HepG2 (cell line): ENCODE measurements at regions not wholly inside any gene's neighbourhood (a gene's known extent, or its start where the extent isn't known, plus 50 kb on each side); places are given as distances from the start of the nearest gene placed in this dataset.

ENCODE experiments used
- EZH2 ChIP-seq: conservative IDR thresholded peaks from 2 replicates; pipeline ENCODE4 v1.6.1; 2012; ENCODE audit warnings: mild to moderate bottlenecking, low read depth, low read length, moderate library complexity
- GTF3A ChIP-seq: sonication (generic); formaldehyde crosslinking; conservative IDR thresholded peaks from 2 replicates; pipeline ENCODE4 v1.4.0; 2020; ENCODE audit warnings: mild to moderate bottlenecking, missing genetic modification reagents
- IRF2 ChIP-seq: IDR thresholded peaks from 2 replicates; pipeline ENCODE4 v1.6.1; 2018; ENCODE audit warnings: missing genetic modification reagents, missing compliant biosample characterization
- RFX3 ChIP-seq: IDR thresholded peaks from 2 replicates; pipeline ENCODE4 v1.6.1; 2016; ENCODE audit warnings: missing biosample characterization, missing genetic modification reagents
- SP2 ChIP-seq: sonication (generic); formaldehyde crosslinking; IDR thresholded peaks from 2 replicates; pipeline ENCODE4 v1.5.1; 2020; ENCODE audit warnings: mild to moderate bottlenecking, missing genetic modification reagents
- ZNF589 ChIP-seq: sonication (generic); formaldehyde crosslinking; conservative IDR thresholded peaks from 2 replicates; pipeline ENCODE4 v1.8.0; 2022; ENCODE audit warnings: mild to moderate bottlenecking, moderate library complexity, missing genetic modification reagents
- TF ChIP-seq, protein P1 (sequence below), 2 experiments: sonication (generic) in 1 of 2; formaldehyde crosslinking in 1 of 2; IDR thresholded peaks; 2 replicates each; pipeline versions ENCODE4 v1.5.1 to v1.6.1; 2011 to 2020; ENCODE audit warnings: borderline replicate concordance in 1 of 2, low read depth in 1 of 2, low read length in 1 of 2, mild to moderate bottlenecking in 1 of 2, missing genetic modification reagents in 1 of 2, moderate library complexity in 1 of 2
- TF ChIP-seq, protein P2 (sequence below): sonication (generic); formaldehyde crosslinking; IDR thresholded peaks from 2 replicates; pipeline ENCODE4 v1.4.0; 2020; ENCODE audit warnings: missing genetic modification reagents

DNA sequence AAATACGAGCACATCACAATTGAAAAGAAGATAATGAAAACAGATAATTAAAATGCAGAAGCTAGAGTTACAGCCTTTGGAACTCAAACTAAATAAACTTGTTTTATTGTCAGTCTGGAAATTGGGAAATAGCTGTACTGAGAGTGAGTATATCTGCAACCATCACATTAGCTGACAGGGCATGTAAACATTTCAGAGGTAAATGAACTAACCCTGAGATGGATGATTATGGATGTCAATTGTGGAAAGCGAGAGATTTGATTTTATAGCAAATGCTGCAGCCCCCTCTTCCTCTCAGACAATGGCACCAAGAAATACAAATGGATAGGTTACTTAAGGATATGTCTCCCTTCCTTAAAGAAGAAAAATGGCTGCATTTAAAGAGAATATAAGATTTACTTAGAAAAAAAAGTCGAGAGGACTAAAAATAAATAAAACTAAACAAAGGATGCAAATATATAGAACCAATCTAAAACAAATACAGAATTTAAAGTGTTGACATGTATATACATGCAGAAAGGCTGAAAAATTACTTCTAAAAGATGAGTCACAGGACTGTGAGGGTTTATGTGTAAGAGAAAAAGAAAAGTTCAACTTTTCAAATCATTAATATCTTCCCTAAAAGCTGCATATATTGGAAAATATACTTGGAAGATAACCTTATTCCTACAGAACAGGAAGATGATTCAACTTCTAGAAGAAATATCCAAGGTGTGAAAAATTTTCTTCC lies 120.3 kb upstream of the FLRT2 start:
- TF ChIP-seq RFX3 (CRISPR knock-in tag) (no peak), GTF3A (CRISPR knock-in tag) (no peak), ZNF589 (CRISPR knock-in tag) (no peak), EZH2 (no peak), IRF2 (CRISPR knock-in tag) (no peak), SP2 (CRISPR knock-in tag) (no peak)
- TF ChIP-seq, protein P1, sequence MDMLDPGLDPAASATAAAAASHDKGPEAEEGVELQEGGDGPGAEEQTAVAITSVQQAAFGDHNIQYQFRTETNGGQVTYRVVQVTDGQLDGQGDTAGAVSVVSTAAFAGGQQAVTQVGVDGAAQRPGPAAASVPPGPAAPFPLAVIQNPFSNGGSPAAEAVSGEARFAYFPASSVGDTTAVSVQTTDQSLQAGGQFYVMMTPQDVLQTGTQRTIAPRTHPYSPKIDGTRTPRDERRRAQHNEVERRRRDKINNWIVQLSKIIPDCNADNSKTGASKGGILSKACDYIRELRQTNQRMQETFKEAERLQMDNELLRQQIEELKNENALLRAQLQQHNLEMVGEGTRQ (IDR thresholded peaks at IDR 0.05; ENCODE audit: low read depth, low read length) = no peak
- TF ChIP-seq, protein P1 (CRISPR knock-in tag; IDR thresholded peaks at IDR 0.05; ENCODE audit: borderline replicate concordance) = no peak
- TF ChIP-seq, protein P2, sequence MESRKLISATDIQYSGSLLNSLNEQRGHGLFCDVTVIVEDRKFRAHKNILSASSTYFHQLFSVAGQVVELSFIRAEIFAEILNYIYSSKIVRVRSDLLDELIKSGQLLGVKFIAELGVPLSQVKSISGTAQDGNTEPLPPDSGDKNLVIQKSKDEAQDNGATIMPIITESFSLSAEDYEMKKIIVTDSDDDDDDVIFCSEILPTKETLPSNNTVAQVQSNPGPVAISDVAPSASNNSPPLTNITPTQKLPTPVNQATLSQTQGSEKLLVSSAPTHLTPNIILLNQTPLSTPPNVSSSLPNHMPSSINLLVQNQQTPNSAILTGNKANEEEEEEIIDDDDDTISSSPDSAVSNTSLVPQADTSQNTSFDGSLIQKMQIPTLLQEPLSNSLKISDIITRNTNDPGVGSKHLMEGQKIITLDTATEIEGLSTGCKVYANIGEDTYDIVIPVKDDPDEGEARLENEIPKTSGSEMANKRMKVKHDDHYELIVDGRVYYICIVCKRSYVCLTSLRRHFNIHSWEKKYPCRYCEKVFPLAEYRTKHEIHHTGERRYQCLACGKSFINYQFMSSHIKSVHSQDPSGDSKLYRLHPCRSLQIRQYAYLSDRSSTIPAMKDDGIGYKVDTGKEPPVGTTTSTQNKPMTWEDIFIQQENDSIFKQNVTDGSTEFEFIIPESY = no peak
